Stimulated activated CD4-positive, alpha-beta T cell treated with anti-CD3 and anti-CD28 coated beads, Interleukin-15, amount 100 ng/mL, for 24 hours (primary cell): ENCODE measurements at regions not wholly inside any gene's neighbourhood (a gene's known extent, or its start where the extent isn't known, plus 50 kb on each side); places are given as distances from the start of the nearest gene placed in this dataset.
"Not testable (repeated sequence)": the region's sequence is repeated elsewhere in the genome, so short reads cannot be mapped to it uniquely, and the experiment has no call there.

ENCODE experiments used
- DNase-seq: peaks from one replicate; pipeline ENCODE4 v3.0.0-alpha.2; 2020

- no peak for DNase-seq
These were observed 421.3 kb upstream of the BTBD3 start for GRCh38 chr20:11496380-11496779.

GRCh38 chr20:11497545-11497944 lies 420.1 kb upstream of the BTBD3 start:
- no peak for DNase-seq

DNA sequence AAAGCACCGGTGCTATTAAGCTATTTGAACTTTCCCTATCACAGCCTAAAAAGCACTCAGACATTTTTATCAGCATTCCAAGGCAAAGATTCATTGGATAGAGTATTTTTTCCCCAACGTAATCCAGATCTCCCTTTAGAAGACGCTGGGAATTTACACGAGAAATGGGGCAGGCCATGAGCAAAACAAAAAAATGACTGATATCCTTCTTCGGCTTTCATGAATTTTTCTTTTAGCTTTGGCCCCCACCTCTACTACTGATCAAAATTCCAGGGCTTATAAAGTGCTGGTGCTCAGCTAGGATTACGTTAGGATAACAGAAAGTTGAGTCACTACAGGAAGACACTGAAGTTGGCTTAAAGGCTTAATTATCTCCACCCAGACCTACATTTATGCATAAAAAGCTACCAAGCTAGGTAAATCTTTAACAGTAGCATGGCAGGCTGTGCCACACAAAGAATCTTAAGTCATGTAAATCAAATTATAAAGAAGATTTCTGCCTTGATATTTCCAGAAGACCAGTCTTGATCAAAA lies 418.5 kb upstream of the BTBD3 start:
- no peak for DNase-seq

DNA sequence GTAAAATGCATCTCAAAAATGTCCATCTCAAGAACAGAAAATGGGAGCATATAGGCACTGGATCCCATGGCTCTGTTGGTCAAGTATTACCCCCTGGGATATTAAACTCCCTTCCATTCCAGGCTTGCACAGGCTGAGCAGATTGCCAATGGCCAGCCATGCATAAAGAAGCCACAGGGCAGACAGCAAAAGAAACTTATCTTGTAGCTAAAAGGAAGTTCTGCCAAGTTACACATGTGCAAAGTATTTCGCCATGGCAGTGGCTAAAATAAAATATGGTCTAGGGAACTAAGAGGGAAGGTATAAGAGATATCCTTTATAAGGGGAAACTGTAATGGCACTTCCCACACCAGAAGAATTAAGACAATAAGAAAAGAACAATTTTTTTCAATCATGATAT lies 415.6 kb upstream of the BTBD3 start:
- no peak for DNase-seq

- DNase-seq, result no peak
These were observed 415.0 kb upstream of the BTBD3 start for GRCh38 chr20:11502671-11503070.

GRCh38 chr20:11509776-11510175 lies 407.9 kb upstream of the BTBD3 start:
- no peak for DNase-seq

GRCh38 chr20:11511821-11512220 lies 405.9 kb upstream of the BTBD3 start:
- no peak for DNase-seq

- not testable (repeated sequence) for DNase-seq
These were observed 404.4 kb upstream of the BTBD3 start for GRCh38 chr20:11513241-11513745.

DNA sequence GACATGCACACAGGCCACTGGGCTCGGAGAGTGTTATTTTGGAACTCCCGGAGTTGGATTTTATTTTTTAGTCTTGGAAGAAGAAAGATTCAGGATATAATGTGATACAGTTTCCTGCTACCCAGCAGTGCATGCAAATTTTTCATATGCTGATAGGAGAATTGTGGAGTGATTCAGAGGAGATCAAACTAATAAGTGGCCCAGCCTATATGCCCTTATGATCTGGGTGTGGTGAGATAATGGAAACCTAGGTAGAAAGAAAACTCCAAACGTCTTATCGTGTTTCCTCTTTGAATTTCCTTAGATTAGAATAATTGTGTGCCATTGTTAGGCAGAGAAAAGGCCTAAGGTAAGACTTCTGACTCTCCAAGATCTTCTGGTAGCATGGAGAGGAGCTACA lies 401.2 kb upstream of the BTBD3 start:
- DNase-seq, result no peak

GRCh38 chr20:11520596-11520995 lies 397.1 kb upstream of the BTBD3 start:
- DNase-seq, result no peak

DNA sequence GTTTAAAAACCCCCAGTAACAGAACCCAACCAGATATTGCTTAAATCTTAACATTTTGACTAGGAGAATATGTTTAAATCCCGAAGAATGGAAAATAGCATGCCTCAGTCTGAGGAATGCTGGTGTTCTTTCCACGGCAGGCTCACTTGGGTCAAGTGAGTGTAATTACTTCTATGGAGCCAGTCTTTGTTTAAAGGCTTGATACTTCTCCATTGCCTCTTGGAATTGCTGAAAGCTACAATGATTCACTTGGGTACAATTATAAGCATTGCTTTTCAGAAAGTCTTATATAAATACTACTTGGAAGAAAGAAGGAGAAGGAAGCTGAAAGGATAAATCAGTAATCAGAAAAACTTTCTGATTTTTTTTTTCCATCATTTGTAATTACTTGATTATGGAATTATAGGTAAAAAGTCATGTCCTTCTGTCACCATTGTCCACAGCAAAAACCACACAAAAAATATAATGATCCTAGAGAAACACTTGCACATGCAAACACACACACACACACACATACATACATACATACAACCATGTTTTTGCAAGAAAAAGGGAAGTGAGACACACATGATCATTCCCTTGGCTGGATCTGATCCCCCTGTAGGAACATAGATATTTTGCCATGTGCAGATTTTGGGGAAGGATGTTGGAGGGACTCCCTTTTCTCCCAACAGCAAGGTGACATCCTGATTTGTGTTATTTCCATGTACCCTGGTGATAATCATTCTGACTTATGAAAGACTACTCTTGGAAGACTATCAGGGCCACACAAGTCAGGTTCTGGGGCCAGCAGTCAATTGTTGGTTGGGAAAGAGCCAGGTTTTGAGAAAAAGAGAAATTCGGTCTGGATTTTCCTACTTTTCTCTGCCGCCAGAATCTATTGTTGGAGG lies 396.0 kb upstream of the BTBD3 start:
- no peak for DNase-seq

- DNase-seq, result no peak
These were observed 395.3 kb upstream of the BTBD3 start for GRCh38 chr20:11522366-11522741.

- no peak for DNase-seq
These were observed 388.6 kb upstream of the BTBD3 start for GRCh38 chr20:11529047-11529446.

- no peak for DNase-seq
These were observed 380.7 kb upstream of the BTBD3 start for GRCh38 chr20:11537032-11537431.

- no peak for DNase-seq
These were observed 378.2 kb upstream of the BTBD3 start for GRCh38 chr20:11539450-11539849.

DNA sequence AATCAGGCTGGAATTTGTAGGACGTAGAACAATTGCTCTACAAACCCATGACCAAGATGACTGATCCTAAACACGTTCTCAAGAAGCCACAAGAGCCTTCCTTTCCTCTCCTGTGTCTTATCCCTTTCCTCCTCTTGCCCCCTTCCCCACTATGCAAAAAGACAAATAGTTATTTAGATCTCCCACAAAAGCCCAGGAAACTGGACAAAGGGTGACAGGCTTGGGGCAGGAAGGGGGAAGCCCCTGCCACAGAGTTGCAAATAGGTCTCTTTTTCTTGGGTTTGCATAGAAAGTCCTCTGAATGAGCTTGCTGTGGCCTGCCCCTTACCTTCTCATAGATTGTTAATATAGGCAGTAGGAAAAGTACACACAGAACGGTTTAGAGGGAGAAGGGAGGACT lies 377.1 kb upstream of the BTBD3 start:
- DNase-seq, result no peak

DNA sequence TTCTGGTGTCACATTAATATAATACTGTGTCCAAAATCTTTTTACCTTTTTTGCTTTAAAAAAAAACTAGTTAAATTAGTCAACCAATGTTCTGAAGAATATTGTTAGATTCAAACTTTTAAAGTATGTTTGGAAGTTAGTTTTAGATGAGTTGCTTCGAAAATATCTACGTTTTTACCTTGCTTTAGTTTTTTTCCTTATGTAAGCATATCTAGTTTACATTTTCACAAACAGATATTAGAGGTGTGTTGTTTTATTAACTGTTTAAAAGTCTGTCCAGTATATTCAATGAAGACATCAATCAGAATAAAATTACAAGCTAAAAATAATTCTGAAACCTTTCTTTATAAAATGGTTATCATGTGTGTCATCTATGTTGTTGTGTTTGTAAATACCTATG lies 375.0 kb upstream of the BTBD3 start:
- DNase-seq, result no peak

DNA sequence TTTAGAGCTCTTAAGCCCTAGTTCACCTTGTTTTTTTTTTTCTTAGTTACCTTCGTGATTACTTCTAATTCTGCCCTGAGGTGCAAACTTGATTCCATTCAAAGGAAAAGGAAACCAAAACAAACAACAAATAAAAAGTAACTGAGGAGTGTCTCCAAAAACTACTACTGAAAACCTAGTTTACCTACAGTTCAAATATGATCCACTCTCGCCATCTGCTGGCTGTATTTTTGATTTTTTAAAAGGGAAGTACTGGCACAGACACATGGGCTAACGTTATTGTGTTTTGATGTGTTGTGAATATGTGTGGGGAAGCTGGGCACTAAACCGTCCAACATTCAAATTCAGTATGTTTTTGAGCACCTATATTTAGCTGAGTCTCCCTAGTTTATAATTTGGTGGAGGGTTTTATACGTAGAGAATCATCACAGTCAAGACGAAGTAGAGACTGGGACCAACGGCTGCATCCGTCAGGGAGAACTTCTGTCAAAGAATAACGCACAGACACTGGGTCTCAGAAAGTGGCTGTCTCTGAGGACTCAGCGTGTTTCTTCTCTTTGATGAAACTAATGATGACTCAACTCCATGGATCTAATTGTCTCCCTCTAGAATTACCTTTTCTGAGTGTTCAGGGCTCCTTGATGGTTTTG lies 373.5 kb upstream of the BTBD3 start:
- DNase-seq, result peak; percentile 6

- DNase-seq, result no peak
These were observed 370.8 kb upstream of the BTBD3 start for GRCh38 chr20:11546939-11547338.

GRCh38 chr20:11549172-11550103 lies 368.3 kb upstream of the BTBD3 start:
- DNase-seq, result no peak

DNA sequence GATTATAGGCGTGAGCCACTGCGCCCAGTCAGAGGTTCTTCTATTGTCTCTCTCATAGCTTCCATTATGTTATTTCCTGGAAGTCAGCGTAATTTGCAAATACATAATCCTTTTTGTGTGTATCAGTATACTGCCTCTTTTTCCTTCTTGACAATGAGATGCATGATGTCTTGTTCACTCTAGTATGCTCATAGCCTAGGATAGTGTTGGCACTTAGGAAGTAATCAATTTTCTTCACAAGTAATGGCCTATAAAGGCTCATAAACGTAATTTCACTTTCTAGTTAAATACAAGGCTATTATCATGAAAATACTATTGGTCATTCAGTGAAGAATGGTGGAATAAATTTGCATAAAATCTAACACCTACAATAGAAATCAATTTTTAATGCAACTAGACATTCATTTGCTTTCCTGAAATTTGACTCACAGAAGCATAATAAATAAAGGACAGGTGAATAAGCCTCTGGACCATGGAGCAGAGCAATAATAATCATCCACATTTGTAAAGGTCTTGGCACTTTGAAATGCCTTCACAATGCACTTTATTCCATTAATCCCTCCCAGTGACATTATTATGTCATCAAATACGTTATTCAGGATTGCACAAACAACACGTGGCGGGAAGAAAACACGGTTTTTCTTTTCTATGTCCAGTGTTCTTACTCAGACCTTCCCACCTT lies 366.9 kb upstream of the BTBD3 start:
- DNase-seq, result no peak

DNA sequence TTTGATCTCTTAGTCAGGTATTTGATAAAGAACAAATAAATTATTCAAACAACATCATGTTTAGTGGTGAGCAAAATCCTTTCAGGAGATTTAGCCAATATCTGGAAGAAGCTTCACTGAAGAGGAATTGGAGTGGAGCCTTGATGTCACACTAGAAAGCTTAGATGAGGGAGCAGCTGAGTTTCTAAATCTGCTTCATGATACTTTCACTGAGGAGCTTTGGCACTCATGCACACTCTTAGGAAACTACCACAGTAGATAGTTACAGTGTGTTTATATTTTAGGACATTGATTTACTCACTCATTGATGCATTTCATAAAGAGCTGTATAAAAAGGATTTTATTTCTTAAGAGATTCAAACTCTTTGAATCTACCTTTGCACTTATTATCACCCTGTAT lies 366.2 kb upstream of the BTBD3 start:
- no peak for DNase-seq
